HG03139 (cell line): ENCODE measurements at regions not wholly inside any gene's neighbourhood (a gene's known extent, or its start where the extent isn't known, plus 50 kb on each side); places are given as distances from the start of the nearest gene placed in this dataset.

ENCODE experiments used
- ATAC-seq: cut with Tn5 transposase; IDR thresholded peaks from one replicate; pipeline ENCODE4 v1.9.1; 2021; ENCODE audit not compliant: unreplicated experiment

- no peak for ATAC-seq
Measured at GRCh38 chrX:38987198-38987651, 186.0 kb downstream of the MID1IP1 start.

DNA sequence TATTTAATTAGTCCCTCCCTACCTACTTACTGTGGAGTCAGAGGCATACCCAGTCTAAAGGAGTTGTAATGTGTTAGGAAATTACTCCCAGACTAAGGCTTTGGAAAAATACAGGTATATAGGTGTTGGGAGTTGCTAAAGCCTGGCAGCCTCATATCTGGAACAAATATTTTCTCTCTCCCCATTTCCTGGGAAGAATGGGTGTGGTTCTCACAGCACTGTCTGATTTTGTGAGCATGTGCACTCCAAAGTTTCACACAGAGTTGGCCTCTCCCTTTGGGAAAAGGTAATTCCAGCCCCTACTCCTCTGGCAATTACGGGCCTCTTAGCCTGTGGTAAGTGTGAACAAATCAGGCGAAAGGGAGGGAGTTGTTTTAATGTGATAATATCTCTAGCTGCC is 187.0 kb downstream of the MID1IP1 start:
- ATAC-seq: no peak

DNA sequence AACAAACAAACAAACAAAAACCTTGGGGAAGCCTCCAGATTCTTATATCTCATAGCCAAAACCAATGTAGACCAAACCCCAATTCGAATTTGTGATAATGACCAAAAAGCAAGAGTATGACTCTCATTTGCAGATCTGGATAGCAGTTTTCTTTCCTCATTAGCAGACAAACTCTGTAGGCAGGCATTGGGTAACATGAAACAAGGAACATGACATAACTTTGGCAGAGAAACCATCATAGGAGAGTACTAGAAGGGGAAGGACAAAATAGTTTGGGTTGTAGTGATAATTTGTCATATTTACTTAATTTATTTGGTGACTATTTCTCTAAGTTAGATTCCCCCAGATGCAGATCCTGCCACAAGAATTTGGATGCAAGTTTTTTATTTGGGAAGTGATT is 187.8 kb downstream of the MID1IP1 start:
- ATAC-seq: no peak

DNA sequence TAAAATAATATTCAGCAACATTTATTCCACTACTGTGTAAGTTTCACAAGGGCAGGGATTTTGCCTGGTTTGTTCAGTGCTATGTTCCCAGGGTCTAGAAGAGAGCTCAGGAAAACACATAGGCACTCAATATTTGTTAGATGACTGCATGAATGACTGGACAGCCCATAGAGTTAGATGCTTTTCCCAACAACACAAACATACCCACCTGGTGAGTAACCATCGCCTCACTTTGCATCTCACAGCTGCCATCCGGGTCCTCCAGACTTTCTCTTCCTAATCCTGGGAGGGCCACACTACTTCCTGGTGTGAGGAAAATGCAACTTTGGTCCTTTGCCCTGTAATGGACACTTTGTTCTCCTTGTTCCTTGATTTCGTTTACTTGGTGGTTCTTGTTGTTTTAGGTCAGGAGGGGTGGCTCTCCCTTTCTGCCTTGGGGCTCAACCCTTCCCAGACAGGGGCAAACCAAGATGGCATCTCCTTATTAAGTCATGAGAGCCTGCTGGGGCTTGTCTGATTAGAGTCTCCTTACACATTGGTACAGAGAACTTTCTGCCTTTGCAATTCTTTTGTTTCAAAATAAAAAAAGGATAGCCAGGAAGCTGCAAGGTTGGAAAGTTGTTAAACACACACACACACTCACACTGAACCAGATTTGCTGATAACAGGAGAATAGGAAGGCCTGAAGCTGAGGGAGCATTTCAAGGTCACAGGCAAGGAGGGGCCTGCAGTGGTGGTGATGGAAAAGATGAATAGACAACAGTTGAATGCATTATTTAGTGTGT is 190.6 kb downstream of the MID1IP1 start:
- no peak for ATAC-seq

DNA sequence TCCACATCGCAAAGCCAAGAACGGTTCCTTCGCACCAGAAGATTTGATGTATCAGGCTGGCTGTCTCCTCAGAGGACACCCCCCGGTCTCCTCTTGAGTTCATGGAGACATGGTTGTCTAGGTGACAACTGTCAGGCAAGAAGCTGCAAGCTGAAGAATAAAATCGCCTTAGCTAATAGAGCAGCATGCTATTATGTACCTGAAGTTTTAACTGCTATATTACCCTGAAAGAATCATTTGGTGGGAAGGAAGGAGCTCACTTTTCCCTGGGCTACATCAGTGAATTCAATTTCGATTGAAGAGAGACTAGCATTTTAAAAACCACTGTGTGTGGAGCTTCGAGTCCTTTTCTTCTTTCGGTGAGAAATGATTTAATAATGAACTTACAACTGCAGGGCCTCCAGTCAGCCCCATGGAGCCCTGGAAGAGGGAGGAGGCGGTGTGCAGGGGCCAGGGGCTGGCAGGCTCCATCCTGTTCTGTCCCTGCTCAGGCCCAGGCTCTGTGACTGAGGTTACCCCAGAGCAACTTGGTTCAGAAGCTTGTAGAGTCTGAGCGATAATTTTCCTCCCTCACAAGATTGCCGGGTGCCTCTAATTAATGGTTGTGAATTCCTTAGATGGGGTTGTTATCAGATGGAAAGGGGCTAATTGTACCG is 191.3 kb downstream of the MID1IP1 start:
- ATAC-seq: no peak

DNA sequence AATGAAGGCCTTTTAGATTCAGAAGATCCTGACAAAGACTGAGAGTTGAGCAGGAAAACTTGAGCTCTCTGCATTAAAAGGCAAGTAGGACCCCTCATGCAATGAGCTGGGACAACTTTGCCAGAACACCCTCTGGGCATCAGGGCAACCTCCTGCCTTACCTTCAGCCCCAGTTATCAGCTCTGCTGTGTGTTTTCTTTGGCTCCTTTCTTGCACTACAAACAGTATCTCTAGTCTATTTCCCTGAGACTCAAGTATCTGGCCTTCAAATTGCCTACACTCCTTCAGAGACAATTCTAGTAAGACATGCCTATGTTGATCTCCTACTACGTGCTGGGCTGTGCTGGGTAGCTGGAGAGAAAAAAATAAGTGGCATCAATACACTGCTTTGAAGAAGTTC is 192.2 kb downstream of the MID1IP1 start:
- ATAC-seq: no peak

- no peak for ATAC-seq
Measured at GRCh38 chrX:38999099-38999498, 197.8 kb downstream of the MID1IP1 start.

GRCh38 chrX:38999967-39000745 is 198.9 kb downstream of the MID1IP1 start:
- no peak for ATAC-seq

GRCh38 chrX:39000802-39001201 is 199.5 kb downstream of the MID1IP1 start:
- no peak for ATAC-seq

- ATAC-seq: no peak
Measured at GRCh38 chrX:39002466-39002865, 201.2 kb downstream of the MID1IP1 start.

GRCh38 chrX:39008549-39008948 is 207.3 kb downstream of the MID1IP1 start:
- no peak for ATAC-seq

- ATAC-seq: no peak
Measured at GRCh38 chrX:39011454-39012221, 210.4 kb downstream of the MID1IP1 start.

DNA sequence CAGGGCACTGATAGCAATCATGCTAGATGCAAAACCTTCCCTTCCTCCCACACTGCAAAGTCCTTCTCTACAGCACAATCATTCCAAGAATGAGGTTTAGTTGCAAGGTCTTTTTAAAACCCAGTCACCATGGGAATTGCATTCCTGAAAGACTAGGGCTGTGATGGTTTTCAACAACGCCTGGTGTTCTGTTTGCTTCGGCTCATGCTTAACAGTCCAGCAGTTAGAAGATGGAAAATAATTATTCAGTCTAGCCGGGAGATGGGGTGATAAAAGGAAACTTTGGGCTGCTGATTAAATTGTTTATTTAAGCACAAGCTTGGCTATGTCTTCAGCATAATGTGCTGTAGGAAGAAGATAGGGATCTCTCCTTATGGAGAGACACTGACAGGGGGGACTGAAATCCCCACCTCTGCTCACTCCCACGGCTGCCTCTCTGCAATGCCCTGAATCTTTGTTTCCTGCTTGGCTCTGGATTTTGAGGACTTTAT is 211.4 kb downstream of the MID1IP1 start:
- no peak for ATAC-seq

DNA sequence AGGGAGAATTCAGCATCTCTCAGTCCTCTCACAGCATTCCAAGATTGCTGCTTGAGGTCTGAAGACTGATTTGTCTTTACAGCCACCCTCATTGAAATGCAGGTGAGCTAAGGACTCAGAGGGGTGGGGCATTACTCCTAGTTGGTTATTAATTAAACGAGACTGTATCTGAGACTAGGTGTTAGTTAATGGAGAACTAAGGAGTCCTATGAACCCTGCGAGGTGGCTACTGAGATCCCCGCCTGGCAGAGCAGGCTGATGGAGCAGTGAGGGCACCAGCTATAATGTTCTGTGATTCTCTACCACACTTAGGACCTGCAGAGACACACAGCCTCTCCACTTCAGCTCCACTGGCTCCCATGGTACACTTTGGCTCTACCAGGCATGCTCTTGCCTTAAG is 215.3 kb downstream of the MID1IP1 start:
- no peak for ATAC-seq

DNA sequence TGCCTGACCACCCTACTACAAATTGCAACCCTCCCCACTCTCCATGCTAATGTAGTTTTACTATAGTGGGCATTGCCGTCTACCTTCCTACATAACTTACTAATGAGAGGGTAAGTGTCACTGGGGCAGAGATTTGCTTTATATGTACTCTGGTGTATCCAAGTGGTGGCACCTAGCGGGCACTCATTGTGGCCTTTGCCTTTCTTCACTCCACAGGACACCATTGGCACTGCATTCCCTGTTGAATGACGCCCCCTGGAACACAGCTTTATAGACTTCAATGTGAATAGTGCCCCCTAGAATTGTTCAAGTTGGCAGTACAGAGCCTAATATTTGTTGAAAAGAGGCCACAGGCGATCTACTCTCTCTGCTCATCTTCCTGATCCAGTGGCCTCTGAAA is 215.8 kb downstream of the MID1IP1 start:
- ATAC-seq: no peak

DNA sequence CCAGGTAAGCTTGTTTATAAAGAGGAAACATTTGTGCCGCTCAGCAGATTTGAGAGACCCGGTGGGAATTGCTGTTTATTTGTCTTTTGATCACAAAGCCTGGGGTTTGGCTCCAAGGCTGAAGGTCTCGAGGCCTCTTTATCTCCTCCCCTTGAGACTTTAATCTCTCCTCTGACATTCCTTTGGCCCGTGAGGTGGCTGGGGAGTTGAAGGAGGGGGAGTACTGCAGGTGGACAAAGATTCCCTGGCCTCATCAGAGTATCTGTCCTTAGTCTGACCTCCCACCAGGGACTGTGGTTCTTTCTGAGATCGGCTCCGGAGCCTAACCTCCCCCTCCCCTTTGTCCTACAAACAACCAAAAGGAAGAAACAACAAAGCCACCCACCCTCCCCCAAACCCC is 216.5 kb downstream of the MID1IP1 start:
- ATAC-seq: no peak

DNA sequence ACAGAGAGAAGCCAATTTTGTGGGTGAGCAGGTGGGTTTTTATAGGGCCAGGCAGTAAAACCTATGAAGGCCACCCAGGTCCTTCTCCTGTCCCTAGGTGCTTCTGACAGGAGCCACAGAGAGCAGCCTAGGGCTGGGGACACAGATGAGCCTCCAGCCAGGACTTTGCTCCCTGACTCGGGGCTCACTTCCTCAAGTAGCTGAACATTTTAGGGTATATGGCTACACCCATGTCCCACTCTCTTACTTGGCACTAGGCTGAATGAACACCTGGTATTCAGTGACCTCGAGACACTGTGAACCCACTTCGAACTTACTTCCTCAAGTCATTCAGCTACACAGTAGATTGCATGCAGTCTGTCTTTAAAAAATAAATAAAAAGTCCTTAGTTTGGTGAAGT is 217.3 kb downstream of the MID1IP1 start:
- ATAC-seq: no peak

GRCh38 chrX:39019056-39019455 is 217.8 kb downstream of the MID1IP1 start:
- no peak for ATAC-seq

- no peak for ATAC-seq
Measured at GRCh38 chrX:39020051-39020669, 218.9 kb downstream of the MID1IP1 start.

DNA sequence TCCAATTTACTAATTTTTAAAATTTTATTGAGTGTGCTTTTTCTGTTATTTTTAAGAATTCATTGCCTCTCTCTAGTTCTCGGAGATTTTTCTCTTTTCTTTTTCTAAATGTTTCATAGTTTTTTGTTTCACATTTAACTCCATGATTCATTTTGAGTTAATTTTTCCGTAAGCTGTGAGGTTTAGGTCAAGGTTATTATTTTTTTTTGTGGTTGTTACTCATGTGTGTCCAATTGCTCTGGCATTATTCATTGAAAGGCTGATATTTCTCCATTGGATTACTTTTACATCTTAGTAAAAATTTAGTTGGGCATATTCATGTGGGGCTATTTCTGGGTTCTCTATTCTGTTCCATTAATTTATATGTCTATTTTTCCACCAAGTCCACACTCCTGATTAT is 220.8 kb downstream of the MID1IP1 start:
- ATAC-seq: no peak
